ENCODE measurements at regions not wholly inside any gene's neighbourhood (a gene's known extent, or its start where the extent isn't known, plus 50 kb on each side); places are given as distances from the start of the nearest gene placed in this dataset.

GRCh38 chr6:164578616-164579015 lies 730.8 kb downstream of the C6orf118 start:
- no peak for DNase-seq

GRCh38 chr6:164570801-164571200 lies 738.6 kb downstream of the C6orf118 start:
- DNase-seq = no peak

DNA sequence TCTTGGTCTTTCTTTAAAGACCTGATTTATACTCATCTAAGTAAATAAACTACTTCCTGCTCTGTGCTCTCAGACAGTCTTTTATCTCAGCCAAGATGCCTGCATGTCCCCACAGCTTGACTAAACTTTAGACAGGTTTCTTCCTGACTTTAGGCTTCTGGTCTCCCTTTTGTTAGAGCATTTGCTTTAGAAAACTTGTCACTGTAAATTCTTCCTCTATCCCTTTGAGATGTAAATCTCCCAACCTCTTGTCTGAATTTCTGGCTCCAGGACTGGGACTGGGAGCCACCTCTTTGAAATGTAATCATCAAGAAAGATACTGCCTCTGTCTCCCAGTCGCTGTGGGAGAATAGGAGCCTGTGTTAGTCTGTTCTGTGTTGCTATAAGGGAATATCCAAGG lies 739.9 kb downstream of the C6orf118 start:
- DNase-seq = no peak

- peak in 18 of 51 donors; percentile 1 to 62 (median 18) for DNase-seq
Observed at GRCh38 chr6:164563924-164564323, 745.5 kb downstream of the C6orf118 start.

DNA sequence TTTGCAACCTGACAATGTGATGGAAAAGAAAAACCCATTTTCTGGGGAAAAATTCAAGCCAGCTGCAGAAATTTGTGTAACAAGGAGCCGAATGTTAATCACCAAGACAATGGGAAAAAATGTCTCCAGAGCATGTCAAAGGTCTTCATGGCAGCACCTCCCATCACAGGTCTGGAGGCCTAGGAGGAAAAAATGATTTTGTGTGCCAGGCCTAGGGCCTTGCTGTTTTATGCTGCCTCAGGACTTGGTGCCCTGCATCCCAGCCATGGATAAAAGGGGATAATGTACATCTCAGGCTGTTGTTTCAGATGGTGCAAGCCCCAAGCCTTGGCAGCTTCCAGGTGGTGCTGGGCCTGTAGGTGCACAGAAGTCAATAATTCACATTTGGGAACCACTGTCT lies 747.7 kb downstream of the C6orf118 start:
- no peak for DNase-seq

DNA sequence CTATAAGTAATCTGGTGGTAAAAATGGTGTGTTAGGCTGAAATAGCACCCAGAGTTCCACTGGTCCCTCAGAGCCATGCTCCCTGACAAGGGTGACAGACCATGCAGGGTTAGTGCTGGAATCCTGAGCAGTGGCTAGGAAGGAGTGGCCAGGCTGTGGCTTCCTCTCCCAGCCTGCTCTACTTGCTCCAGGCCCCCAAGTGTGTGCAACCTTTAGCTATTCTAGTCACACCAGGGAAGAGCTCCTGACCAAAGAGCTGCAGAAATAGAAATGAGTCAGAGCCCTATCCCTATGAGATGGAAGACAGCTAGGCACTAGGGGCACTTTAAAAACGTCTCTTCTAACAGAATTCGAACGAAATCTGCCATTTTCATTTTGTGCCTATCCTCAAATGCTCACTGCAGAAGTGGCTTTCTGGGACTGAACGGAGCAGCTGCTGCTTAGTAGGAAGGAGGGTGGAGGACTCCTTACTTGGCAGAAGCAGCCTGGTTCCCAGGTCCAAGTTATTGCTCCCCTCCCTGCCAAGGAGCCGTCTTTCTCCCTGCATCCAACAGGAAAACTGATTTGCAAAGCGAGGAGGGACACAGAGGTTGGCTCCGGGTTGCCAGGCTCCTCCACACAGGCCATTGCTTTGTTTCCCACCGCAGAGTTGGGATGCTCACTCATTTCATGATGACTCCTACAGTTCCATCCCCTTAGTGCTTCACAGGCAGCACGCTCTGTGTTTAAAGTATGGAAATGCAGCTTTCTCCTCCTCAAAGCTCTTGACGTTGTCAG lies 754.5 kb downstream of the C6orf118 start:
- peak in 18 of 51 donors; percentile 3 to 33 (median 14) for DNase-seq

GRCh38 chr6:164554226-164554625 lies 755.2 kb downstream of the C6orf118 start:
- no peak for DNase-seq

- no peak for DNase-seq
Observed at GRCh38 chr6:164551706-164552105, 757.7 kb downstream of the C6orf118 start.

DNA sequence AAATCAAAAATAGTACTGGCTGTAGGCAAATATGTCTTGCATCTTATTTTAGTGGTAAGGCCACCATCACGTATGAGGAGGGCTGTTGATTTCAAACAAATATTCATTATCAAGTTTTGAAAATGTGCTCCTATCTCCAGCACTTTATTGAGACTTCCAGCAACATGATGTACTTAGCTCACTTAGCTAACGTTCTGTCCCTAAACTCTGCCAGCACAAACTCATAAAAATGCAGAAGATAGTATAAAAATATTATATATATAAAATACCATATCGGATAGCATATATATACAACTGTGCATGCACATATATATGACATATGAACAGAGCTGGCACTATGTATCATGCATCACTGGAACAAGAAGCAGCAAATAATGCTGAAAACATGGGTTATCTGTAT lies 762.3 kb downstream of the C6orf118 start:
- DNase-seq = no peak

GRCh38 chr6:164546263-164546662 lies 763.1 kb downstream of the C6orf118 start:
- no peak for DNase-seq

GRCh38 chr6:164534070-164534766 lies 775.2 kb downstream of the C6orf118 start:
- no peak for DNase-seq

DNA sequence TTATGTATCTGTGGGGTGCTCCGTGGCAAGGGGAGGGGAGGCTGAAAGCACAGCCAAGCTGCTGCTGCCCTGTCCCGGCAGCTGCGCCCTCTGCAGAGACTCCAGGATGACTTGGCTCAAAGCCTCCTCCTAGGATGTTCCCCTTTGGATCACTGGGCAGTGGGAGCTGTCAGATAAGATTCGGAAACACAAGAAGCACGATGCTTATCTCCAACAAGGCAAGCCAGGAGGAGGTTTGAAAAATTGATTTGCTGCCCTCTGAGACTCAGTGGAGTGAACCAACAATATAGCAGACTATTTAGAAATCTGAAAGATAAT lies 776.4 kb downstream of the C6orf118 start:
- DNase-seq = peak in 8 of 51 donors; percentile 0 to 25 (median 10)

DNA sequence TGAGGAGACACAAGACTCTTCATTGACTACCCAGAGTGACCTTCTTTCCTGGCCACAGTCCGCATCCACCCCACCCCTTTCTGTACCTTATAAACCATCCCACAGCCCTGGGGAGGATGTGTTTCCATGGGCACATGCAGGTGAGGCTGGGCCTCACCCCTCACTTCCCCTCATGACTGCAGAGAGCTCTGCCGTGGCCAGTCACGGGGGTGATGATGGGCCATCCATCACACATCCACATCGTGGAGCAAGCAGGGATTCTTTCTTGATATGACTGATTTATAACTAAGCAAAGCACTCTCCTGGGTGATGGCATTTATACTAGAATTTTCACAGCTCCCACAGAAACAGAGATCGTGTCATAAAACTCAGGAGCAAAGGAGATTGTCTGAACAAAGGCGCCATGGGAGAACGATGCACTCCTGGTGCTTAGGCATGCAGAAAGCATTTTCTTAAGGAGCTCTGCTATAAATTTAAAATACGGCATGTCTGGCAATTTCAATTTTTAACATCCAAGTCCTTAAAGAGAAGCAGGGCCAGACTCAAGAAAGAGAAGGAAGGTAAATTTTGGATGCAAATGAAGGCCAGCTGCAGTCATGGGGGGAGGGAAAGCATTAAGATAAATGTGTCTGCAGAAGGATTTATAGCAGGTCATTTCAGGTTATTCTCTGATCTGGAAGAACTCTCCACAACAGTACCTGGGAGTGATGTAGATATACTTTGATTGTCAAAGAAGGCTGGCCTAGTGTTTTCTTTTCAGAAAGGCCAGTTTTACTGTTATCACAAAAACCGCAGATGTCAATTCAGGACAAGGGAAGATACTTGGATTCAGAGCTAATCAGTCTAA lies 777.0 kb downstream of the C6orf118 start:
- no peak for DNase-seq

DNA sequence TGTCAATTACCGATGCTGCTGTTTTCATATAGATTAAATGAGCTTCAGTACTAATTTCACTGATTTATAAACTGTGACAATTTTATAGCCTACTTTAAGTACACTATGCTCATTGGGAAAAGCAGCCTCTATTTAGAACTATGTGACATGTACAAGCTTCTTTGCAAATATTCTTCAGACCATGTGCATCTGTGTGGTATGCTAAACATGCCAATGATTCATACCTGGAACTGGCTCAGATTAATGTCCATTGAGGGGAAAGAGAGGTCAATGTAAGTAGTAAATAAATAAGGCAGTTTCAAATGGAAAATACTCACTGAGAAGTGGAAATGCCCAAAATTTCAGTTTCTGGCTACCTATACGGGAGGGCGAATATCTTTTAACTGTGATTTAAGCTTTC lies 777.7 kb downstream of the C6orf118 start:
- no peak for DNase-seq

DNA sequence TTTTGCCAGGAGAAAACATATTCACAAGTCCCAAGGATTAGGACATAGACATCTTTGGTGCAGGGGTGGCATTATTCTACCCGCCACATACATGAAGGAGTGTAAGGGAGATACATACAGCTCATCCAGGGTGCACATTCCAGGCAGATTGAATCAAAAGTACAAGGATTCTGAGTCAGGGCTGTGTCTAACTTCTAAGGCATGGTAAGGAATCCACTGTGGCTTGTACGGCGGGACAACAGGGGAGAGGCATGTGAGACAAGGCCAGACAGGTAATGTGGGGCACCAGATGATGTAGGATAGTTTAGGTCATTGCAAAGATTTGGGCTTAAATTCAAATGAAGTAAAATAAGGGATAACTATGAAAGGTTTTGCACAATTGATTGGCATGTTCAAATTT lies 780.9 kb downstream of the C6orf118 start:
- no peak for DNase-seq

GRCh38 chr6:164523087-164523654 lies 786.2 kb downstream of the C6orf118 start:
- DNase-seq = no peak

DNA sequence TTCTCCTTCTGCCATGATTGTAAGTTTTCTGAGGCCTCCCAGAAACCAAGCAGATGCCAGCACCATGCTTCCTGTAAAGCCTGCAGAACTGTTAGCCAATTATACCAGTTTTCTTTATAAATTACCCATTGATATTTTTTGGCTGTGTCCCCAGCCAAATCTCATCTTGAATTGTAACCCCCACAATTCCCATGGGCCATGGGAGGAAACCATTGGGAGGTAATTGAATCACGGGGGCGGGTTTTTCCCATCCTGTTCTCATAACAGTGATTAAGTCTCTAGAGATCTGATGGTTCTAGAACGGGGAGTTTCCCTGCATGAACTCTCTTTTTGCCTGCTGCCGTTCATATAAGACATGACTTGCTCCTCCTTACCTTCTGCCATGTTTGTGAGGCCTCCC lies 788.5 kb downstream of the C6orf118 start:
- DNase-seq = no peak

GRCh38 chr6:164507206-164507940 lies 802.0 kb downstream of the C6orf118 start:
- DNase-seq = no peak

GRCh38 chr6:164505425-164505824 lies 804.0 kb downstream of the C6orf118 start:
- DNase-seq = no peak

- no peak for DNase-seq
Observed at GRCh38 chr6:164502833-164503232, 806.6 kb downstream of the C6orf118 start.

- no peak for DNase-seq
Observed at GRCh38 chr6:164495882-164496495, 813.4 kb downstream of the C6orf118 start.

Data from hypothalamus (tissue), 51 donors.